ENCODE measurements at regions not wholly inside any gene's neighbourhood (a gene's known extent, or its start where the extent isn't known, plus 50 kb on each side); places are given as distances from the start of the nearest gene placed in this dataset.

DNA sequence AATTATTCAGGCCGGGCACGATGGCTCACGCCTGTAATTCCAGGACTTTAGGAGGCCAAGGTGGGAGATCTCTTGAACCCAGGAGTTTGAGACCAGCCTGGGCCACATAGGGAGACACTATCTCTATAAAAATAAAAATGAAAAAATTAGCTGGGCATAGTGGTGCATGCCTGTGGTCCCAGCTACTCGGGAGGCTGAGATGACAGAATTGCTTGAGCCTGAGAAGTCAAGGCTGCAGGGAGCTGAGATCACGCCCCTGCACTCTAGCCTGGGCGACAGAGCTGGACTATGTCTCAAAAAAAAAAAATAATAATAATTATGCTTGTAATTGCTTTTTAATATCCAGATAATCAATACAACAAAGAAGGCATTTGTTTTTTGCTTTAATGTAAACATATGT is 91.3 kb downstream of the RIPK4 start:
- H3K4me3 Mint-ChIP-seq, result no peak overlapping the region
- no peak for DNase-seq
- no peaks in the 10 kb centered on the region for H3K36me3 Mint-ChIP-seq
- H3K27me3 Mint-ChIP-seq, result peaks cover 22% of the 10 kb centered on the region
- H3K27ac Mint-ChIP-seq, result no peak overlapping the region
- peaks cover 6% of the 10 kb centered on the region for H3K4me1 Mint-ChIP-seq
- H3K9me3 Mint-ChIP-seq, result no peaks in the 10 kb centered on the region

DNA sequence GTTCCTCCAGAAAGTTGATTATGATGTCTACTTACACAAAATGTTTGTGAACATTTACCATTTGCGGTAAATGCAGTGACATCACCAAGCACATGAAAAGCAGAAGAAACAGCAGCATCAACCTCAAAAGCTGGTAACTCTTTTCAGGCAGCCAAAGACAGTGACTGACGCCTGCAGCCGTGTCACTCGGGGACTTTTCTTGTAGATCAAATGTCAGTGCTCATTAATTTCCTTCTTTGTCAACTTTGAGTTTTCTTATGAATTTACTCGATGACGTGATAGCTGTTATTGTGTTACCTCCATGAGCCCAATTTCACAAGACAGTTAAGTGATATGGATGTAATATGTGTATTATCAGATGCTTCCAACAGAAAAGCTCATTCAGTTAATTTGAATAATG is 92.5 kb downstream of the RIPK4 start:
- no peak overlapping the region for H3K27ac Mint-ChIP-seq
- DNase-seq, result no peak
- no peak overlapping the region for H3K4me3 Mint-ChIP-seq
- no peaks in the 10 kb centered on the region for H3K9me3 Mint-ChIP-seq
- H3K4me1 Mint-ChIP-seq, result peaks cover 6% of the 10 kb centered on the region
- H3K27me3 Mint-ChIP-seq, result peaks cover 20% of the 10 kb centered on the region
- no peaks in the 10 kb centered on the region for H3K36me3 Mint-ChIP-seq

DNA sequence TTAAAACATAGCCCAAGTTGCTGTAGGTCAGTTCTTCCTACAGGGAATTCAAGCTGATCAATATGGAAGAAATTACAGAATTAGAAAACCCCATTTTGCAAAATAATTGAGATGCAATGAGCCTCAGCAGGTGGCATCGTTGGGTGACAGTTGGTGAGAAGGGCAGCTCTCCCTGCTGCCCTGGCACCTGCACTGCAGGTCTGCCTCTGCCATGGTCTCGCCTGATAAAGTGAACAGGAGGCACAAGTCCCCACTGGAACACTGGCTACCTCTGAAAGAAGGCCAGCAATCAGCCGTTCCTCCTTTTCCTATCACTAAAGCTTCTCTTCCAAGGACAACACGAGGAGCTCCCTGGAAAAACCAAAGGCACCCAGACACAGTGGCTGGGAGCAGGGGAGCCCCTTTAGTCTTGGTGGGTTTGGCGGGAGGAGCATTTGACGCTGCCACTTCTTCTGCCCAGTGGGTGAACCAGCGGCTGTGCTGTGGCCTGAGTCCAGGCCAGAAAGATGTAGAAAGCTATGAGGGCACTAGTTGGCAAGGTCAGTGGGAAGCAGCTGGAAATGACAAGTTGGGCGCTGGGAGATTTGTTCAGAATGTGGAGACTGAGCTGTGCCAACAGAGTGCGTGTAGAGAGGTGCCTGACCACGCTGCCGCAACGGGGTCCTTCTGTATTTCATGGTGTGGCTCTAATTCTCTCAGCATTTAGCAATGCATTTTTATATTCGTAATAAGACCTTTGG is 93.1 kb downstream of the RIPK4 start:
- Mint-ChIP-seq H3K9me3 (no peaks in the 10 kb centered on the region), H3K4me3 (no peak overlapping the region), H3K36me3 (no peaks in the 10 kb centered on the region), H3K27me3 (peaks cover 13% of the 10 kb centered on the region), H3K27ac (no peak overlapping the region), H3K4me1 (peaks cover 6% of the 10 kb centered on the region)
- DNase-seq, result no peak

DNA sequence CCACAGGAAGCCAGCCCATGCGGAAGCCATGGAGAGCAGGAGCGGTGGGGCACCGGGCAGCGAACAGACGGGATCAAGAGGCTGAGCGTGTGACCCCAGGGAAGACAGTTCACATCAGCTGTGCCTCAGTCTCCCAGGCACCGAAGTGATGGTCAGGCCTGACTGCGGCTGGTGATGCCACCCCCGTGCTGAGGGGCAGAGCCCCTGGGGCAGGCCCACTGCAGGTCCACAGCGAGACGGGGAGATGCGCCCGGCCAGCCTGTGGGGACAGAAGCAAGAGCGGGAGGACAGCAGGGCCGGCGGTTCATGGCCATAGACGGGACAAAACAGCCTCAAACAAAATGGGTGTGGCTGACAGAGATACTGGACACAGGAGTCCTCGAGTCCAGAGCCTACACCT is 93.8 kb downstream of the RIPK4 start:
- Mint-ChIP-seq H3K27me3 (peaks cover 6% of the 10 kb centered on the region), H3K4me3 (no peak overlapping the region), H3K4me1 (peaks cover 6% of the 10 kb centered on the region), H3K9me3 (no peaks in the 10 kb centered on the region), H3K36me3 (no peaks in the 10 kb centered on the region), H3K27ac (no peak overlapping the region)
- DNase-seq, result no peak

DNA sequence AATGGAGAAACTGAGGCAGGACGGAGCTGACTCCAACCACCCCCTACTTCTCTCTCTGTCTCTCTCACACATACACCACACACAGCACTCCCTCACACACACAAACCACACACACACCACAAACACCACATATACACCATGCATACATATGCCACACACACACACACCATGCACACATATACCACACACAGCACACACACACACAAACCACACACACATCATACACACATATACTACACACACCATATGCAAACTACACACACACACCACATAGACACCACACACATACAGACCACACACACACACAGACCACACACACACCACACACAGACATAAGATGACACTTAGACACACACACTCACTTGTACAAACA is 94.3 kb downstream of the RIPK4 start:
- DNase-seq, result no peak
- peaks cover 5% of the 10 kb centered on the region for H3K27me3 Mint-ChIP-seq
- H3K9me3 Mint-ChIP-seq, result no peaks in the 10 kb centered on the region
- no peak overlapping the region for H3K27ac Mint-ChIP-seq
- H3K4me3 Mint-ChIP-seq, result no peak overlapping the region
- H3K4me1 Mint-ChIP-seq, result peaks cover 6% of the 10 kb centered on the region
- no peaks in the 10 kb centered on the region for H3K36me3 Mint-ChIP-seq

DNA sequence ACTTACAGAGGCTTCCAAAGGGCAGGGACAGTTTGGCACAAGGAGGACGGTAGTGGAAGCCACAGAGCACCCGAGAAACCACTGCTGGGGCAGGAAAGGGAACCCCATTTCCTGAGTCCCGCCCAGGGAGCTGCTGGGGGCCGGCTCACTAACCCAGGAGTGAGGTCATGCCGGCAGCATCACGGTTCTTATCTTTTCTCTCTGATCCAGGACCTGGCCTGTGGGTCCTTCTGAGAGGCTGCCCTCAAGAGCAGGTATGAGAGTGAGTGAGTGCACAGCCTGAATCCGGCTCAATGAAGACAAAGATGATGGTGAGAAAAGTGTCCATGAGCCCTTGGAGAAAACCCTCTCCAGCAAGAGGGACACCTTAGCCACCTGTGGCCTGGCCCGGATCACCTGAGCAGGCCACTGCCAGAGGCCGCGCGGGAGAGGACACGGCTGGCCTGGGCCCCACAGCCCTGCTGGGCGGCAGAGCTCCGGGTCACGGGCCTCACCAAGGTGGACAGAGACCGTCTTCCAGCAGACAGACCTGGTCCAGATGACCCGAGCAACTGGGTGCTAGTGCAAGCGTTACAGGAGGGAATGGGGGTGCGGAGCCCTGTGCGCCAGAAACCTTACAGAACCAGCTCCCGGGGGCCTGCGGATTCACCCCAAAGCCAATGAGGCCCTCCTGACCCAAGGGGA is 94.9 kb downstream of the RIPK4 start:
- H3K27ac Mint-ChIP-seq, result no peak overlapping the region
- H3K9me3 Mint-ChIP-seq, result no peaks in the 10 kb centered on the region
- H3K4me3 Mint-ChIP-seq, result no peak overlapping the region
- no peaks in the 10 kb centered on the region for H3K36me3 Mint-ChIP-seq
- peaks cover 2% of the 10 kb centered on the region for H3K27me3 Mint-ChIP-seq
- DNase-seq, result no peak
- H3K4me1 Mint-ChIP-seq, result peaks cover 6% of the 10 kb centered on the region

DNA sequence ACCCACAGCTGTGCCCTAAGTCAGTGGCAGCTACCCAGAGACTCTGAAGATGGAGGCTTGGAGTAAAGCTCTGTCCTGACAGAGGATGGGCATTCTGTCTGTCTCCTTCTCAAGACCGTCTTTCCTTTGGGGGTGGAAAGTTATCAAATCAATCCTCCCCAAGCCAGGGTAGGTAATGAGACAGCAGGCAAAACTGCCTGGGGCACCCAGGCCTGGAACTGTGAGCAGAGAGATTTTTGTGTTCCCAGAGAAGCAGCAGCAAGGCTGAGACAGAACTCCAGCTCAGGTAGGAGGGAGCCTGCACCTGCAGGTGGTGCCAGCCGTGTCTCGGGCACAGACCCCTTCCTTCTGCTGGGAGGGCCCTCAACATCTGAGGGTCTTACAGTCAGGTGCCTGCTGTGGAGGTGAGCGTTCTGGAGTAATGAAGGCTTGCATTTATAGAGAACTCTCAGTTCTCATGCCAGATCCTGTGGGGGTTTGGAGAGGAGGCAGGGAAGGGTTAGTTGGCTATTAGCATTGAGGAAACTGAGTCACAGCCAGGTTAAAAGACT is 95.6 kb downstream of the RIPK4 start:
- no peak overlapping the region for H3K27ac Mint-ChIP-seq
- H3K4me1 Mint-ChIP-seq, result peaks cover 6% of the 10 kb centered on the region
- H3K36me3 Mint-ChIP-seq, result no peaks in the 10 kb centered on the region
- DNase-seq, result no peak
- no peak overlapping the region for H3K4me3 Mint-ChIP-seq
- no peaks in the 10 kb centered on the region for H3K9me3 Mint-ChIP-seq
- peaks cover 4% of the 10 kb centered on the region for H3K27me3 Mint-ChIP-seq

DNA sequence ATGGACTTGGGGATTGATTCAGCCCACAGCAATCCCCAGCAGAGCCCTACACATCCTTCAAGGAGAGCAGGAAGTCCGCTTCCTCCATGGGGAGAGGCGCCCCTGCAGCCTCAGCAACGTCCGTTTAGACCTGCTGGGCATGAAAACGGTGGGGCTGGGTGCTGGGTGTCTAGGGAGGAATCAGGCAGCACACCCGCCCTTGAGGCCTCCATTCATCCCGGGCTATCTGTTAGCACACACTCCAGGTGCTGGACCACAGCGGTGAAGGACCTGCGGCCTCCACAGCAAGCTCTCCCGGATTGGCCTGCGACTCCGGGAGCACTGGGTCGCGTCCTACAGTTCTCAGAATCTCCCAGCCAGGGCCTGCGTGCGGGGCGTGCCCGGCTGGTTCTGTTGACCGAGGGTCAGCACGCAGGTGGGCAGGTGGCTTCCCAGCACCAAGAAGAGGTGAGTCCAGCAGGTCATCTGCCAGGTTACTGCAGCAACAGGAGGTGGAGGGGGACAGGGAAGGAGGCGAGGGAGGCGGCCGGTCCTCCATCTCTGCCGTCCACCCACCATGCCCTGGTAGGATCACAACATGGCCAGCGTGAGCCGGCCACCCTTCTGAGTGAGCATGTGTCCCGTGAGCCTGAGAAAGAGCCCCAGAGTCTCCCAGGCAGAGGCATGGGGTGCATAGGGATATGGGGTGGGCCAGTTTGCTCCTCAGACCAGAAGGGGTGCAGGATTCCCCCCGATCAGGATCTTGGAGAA is 96.6 kb downstream of the RIPK4 start:
- H3K27me3 Mint-ChIP-seq, result peaks cover 3% of the 10 kb centered on the region
- no peaks in the 10 kb centered on the region for H3K36me3 Mint-ChIP-seq
- H3K27ac Mint-ChIP-seq, result no peak overlapping the region
- H3K4me3 Mint-ChIP-seq, result no peak overlapping the region
- H3K9me3 Mint-ChIP-seq, result no peaks in the 10 kb centered on the region
- peaks cover 6% of the 10 kb centered on the region for H3K4me1 Mint-ChIP-seq
- no peak for DNase-seq

DNA sequence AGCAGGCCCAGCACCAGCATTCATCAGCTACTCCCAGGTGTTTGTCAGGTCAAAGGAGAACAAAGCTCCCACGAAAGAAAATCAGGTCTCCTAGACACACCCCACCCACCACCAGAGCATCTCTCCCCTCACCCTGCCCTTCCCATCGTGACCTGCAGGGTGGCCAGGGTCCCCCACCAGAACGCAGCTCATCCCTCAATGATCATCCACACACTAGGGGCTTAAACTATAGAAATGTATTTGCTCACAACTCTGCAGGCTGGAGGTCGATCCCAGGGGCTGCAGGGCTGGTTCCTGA is 97.4 kb downstream of the RIPK4 start:
- no peak for DNase-seq
- H3K4me3 Mint-ChIP-seq, result no peak overlapping the region
- no peaks in the 10 kb centered on the region for H3K36me3 Mint-ChIP-seq
- H3K9me3 Mint-ChIP-seq, result no peaks in the 10 kb centered on the region
- no peak overlapping the region for H3K27ac Mint-ChIP-seq
- H3K27me3 Mint-ChIP-seq, result peaks cover 6% of the 10 kb centered on the region
- H3K4me1 Mint-ChIP-seq, result peaks cover 6% of the 10 kb centered on the region

DNA sequence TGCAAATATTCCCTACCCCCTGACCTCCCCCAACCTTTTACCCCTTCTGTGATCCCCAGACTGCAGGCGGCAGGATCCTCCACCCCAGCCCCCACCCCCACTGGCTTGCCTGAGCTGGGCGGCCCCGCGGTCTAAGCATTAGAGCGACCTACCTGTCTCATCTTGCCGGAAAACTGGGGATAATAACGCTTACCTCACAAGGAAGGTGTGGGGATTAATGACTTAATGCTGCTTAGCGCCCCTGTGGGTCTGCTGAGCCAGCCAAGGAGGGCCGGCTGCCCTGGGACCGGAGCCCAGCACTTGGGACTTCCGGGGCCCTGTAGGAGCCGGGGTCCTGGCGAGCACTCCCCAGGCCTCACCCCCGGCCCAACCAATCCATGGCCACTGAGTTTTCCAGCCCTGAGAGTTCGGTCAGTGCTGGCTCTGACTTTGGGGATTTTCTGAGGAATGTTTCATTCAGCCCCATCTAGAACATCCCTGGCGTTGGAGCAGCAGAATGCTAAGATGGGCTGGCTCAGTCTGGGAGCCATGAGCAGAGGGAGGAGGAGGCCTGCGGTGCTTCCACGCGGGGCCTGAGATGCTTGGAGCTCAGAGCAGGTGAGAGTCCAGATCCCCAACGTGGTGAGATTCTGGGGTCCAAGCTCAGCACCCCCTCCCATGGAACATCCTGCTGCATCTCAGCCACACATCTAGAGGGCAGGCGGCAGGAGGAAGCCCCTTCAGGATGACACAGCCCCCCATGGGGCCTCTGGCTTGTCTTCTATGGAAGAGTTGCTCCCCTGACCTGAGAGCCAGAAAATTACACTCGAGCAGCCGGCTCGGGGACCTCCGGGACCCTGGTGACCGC is 97.9 kb downstream of the RIPK4 start:
- Mint-ChIP-seq H3K4me3 (no peak overlapping the region), H3K27ac (no peak overlapping the region), H3K4me1 (peaks cover 6% of the 10 kb centered on the region), H3K9me3 (no peaks in the 10 kb centered on the region), H3K27me3 (peaks cover 10% of the 10 kb centered on the region), H3K36me3 (no peaks in the 10 kb centered on the region)
- DNase-seq, result no peak

DNA sequence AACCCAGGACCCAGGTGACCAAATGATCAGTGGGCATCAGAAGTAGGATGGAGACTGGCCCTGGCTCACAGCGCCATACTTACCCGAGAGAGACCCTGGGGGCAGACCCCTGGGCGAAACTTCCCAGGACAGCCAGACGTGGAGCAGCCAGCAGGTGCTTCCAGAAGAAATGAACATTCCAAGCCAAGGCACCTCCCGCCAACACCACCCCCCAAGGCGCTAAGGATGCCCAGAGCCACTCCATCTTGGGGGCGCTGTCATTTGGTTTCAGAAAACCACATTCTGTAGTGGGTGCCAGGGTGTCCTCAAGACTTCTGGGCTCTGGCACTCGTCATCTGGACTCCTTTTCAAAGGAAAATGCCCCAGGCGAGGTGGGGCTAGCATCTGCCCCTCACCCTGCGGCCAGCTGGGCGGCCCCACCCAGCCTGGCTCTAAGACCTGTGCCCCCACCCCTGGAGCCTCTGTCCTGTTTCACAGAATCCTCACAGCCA is 98.8 kb downstream of the RIPK4 start:
- peaks cover 6% of the 10 kb centered on the region for H3K4me1 Mint-ChIP-seq
- no peak overlapping the region for H3K4me3 Mint-ChIP-seq
- no peaks in the 10 kb centered on the region for H3K9me3 Mint-ChIP-seq
- no peaks in the 10 kb centered on the region for H3K36me3 Mint-ChIP-seq
- no peak for DNase-seq
- no peak overlapping the region for H3K27ac Mint-ChIP-seq
- peaks cover 10% of the 10 kb centered on the region for H3K27me3 Mint-ChIP-seq

DNA sequence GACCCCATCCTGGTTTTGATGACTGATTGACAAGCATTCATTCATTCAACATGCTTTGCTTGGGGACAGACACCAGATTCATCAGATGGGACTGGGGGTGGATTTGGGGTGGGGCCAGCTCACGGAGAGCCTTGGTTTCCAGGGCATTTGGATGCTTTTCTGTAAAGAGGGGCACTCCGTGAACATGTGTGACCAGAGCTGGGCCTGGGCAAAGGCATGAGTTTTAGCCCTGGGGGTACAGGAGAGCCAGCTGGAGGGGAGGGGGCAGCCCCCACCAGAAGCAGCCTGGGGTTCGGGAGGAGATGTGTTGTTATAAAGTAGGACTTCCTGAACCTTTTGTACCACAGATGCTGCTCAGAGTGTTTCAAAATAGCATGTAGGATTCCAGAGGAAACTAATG is 99.7 kb downstream of the RIPK4 start:
- Mint-ChIP-seq H3K36me3 (no peaks in the 10 kb centered on the region), H3K4me3 (no peak overlapping the region), H3K4me1 (peaks cover 6% of the 10 kb centered on the region), H3K27ac (no peak overlapping the region), H3K9me3 (no peaks in the 10 kb centered on the region), H3K27me3 (peaks cover 10% of the 10 kb centered on the region)
- no peak for DNase-seq

DNA sequence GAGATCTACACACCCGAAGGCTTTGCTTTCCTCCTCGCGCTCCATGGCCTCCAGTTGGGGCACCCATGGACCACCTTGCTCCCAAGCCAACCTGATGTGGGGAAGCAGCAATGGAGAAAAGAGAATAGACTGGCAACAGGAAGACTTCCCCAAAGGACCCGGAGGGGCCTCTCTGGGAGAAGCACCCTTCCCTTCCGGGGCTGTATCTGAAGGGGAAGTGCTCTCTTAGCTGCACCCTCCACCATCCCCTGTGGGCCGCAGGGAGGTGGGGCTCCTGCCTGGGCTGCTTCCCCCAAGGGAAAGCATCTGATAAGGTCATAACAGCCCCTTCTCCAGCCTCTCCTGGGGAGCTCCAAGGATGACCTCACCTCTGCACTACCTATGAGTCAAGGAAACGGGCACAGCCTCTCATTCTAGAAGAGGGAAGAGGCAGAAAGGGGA is 100.2 kb downstream of the RIPK4 start:
- Mint-ChIP-seq H3K4me1 (peaks cover 3% of the 10 kb centered on the region), H3K36me3 (no peaks in the 10 kb centered on the region), H3K27ac (no peak overlapping the region), H3K27me3 (peaks cover 10% of the 10 kb centered on the region), H3K4me3 (no peak overlapping the region), H3K9me3 (no peaks in the 10 kb centered on the region)
- DNase-seq, result no peak

DNA sequence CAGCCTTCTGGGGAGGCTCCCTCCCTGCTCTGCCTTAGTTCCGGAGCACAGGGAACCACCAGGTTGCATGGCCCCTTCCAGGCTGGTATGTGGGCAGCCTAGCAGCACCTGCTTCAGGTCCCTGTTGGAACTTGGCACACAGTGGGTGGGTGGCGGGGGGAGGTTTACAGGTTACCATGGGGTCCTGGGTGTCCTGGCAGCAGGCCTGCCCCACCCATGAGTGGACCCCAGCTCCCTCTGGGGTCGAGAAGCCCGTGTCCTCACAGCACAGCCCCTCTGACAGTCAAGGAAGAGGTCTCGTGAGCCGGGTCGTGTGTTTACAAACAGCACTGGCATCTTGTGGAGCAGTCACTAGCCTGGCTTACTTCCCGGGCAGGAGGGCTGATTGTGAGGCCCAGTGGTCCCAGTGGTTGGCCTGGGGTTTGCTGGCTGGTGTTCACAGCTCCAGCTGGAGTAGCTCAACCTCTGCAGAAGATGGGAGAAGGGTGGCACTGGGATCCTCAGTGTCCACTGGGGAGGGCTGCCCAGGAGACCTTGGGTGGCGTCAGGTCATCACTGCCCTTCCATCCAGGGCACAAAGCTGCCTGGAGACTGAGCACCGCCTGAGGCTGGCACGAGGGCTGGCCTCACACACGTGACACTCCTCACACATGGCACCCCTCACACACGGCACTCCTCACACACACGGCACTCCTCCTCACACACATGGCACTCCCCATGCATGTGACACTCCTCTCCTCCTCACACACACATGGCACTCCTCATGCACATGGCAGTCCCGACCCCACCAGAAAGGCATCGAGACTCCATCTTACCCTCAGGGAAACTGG is 100.9 kb downstream of the RIPK4 start:
- Mint-ChIP-seq H3K36me3 (no peaks in the 10 kb centered on the region), H3K4me3 (no peak overlapping the region), H3K4me1 (no peaks in the 10 kb centered on the region), H3K9me3 (no peaks in the 10 kb centered on the region), H3K27me3 (peaks cover 10% of the 10 kb centered on the region), H3K27ac (no peak overlapping the region)
- DNase-seq, result no peak
